ENCODE measurements at regions not wholly inside any gene's neighbourhood (a gene's known extent, or its start where the extent isn't known, plus 50 kb on each side); places are given as distances from the start of the nearest gene placed in this dataset.
"Not testable (repeated sequence)": the region's sequence is repeated elsewhere in the genome, so short reads cannot be mapped to it uniquely, and the experiment has no call there.

DNA sequence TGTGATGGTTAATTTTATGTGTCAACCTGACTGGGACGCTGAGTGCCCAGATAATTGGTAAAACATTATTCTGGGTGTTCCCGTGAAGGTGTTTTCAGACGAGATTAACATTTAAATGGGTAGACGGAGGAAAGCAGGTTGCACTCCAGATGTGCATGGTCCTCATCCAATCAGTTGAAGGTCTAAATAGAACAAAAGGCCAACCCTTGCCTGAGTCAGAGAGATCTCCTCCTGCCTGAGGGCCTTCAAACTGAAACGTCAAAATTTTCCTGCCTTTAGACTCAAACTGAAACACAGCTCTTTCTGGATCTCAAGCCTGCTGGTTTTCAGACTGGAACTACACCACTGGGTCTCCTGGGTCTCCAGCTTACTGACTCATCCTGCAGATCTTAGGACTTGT, 73.5 kb downstream of the NPIPA8 start:
- DNase-seq; intact Hi-C loops (cut with DNase I); ATAC-seq: not testable (repeated sequence)

DNA sequence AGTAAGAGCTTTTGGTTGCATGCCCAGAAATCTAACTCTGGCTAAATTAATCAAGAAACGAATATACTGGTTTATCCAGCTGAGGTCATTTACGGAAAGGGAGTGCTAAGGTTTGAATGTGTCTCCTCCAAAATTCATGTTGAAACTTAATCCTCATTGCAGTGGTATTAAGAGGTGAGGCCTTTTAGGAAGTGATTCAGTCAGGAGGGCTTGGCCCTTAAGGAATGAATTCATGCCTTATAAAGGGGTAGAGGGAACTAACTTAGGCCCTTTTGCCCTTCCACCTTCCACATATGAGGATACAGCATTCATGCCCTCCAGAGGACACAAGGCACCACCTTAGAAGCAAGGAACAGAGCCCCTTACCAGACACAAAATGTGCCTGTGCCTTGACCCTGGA, 74.7 kb downstream of the NPIPA8 start:
- DNase-seq; intact Hi-C loops (cut with DNase I); ATAC-seq: not testable (repeated sequence)

DNA sequence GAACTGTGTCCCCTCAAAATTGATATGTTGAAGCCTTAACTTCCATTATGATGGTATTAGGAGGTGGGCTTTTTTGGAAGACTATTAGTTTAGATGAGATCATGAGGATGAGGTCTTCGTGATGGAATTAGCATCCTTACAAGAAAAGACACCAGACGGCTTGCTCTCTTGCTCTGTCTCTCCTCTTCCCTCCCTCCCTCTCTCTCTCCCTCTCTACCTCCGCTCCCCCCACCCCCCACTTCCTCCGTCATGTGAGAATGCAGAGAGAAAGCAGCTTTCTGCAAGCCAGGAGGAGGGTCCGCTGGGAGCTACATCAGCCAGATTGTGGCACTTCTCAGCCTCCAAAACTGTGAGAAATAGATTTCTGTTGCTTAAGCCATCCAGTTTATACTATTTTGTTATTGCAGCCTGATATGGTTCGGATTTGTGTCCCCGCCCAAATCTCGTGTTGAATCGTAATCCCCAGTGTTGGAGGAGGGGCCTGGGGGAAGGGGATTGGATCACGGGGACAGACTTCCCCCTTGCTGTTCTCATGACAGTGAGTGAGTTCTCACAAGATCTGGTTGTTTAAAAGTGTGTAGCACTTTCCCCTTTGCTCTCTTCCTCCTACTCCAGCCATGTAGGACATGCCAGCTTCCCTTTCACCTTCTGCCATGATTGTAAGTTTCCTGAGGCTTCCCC, 76.9 kb downstream of the NPIPA8 start:
- DNase-seq; ATAC-seq; intact Hi-C loops (cut with DNase I): not testable (repeated sequence)

DNA sequence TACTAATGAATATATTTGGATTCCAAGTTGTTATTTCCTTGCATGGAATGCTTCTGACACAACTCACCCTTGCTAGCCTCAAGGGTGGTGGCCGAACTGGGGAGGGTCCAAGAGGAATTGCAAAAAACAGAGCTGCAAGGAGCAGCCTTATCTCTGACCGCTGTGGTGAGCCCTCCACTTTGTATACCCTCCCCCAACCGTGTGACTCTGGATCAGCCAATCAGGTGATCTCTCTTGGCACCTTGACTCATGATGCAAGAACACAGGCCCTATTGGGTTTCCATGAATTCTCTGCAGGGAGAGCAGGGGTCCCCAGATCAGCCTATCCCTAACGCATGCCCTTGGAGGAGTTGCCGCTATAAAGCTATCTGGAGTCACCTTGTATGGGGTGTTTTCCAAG, 83.6 kb downstream of the NPIPA8 start:
- ATAC-seq; DNase-seq; intact Hi-C loops (cut with DNase I): not testable (repeated sequence)

DNA sequence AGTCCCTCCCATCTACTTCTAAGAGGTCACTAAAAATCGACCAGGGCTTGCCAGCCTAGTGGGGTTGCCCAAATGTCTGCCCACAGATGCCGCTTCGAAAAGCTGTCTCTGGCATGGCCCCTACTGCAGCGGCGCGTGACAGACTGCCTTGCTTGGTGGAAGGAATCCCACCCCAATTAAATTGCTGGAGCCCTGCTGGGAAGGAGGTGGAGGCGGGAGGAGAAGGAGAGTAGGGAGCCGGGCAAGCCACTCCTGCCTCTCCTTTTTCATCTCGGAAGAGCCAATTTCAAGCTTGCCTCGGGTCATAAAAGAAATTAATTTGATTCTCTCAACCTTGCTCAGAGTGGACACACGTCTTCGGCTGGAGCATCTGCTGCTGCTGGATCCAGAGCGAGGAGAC, 106.0 kb downstream of the NPIPA8 start:
- DNase-seq; intact Hi-C loops (cut with DNase I); ATAC-seq: not testable (repeated sequence)

DNA sequence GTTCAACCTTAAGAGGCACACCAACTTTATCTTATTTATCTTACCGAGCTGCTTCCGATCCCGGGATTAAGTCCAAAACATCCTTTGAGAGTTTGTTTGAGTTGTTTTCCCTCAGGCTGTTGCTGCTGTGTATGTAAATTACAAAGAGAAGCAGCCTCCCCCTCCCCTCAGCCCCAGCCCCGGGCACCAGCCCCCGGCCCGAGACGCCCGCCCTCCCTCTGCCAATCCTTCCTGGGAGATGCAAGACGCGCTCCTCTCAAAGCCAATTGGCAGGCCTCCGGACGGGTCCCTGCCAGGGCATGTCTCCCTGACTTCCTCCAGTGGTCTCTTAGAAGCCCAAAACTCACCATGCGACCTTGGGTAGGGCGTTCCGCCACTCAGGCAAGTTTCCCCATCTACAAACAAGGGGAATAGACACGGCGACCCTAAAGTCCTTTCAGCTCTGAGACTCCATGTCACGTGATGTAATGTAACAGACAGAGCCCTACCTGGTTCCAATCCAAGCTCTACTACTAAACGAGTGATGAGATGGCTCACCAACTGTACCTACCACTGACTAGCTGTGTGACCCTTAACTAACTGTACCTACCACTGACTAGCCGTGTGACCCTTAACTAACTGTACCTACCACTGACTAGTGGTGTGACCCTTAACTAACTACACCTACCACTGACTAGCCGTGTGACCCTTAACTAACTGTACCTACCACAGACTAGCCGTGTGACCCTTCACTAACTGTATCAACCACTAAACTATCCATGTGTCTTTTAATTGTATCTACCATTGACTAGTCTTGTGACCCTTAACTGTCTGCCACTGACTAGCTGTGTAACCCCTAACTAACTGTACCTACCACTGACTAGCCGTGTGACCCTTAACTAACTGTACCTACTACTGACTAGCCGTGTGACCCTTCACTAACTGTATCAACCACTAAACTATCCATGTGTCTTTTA, 114.2 kb downstream of the NPIPA8 start:
- DNase-seq; intact Hi-C loops (cut with DNase I); ATAC-seq: not testable (repeated sequence)

DNA sequence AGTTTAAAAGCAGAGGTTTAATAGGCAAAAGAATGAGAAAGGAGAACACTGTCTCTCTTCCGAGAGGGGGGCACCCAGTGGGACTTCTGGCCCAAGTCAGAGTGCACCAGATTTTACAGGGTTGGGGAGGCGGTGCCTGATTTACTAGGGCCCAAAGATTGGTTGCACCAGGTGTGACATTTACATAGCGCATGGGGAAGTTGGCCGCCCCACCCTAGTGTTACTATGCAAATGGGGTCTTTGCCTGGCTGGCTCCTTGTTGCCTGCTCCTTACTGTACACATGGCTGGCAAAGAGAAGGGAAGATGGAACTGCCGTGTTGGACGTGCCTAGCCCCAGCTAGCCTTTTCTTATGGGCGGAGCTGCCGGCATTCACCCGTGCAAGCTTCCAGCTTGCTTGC, 118.8 kb downstream of the NPIPA8 start:
- ATAC-seq; DNase-seq; intact Hi-C loops (cut with DNase I): not testable (repeated sequence)

DNA sequence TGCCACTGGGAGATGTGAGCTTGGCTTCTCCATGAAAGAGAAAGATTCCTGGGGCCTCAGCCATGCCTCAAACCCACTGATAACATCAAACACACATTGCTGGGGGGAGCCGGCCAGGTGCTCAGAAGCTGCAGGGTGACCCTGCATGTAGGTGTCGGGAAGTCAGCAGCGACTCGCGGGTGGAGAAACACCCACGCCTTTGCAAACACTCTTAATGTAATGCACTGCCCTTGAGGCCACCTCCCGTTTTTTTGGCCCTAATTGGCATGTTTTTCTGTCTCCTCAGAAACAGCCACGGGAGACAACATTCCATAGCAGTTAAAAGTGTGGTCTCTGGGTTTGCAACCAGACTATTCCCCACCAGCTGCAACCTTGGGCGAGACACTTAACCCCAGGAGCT, 119.7 kb downstream of the NPIPA8 start:
- DNase-seq; ATAC-seq; intact Hi-C loops (cut with DNase I): not testable (repeated sequence)

DNA sequence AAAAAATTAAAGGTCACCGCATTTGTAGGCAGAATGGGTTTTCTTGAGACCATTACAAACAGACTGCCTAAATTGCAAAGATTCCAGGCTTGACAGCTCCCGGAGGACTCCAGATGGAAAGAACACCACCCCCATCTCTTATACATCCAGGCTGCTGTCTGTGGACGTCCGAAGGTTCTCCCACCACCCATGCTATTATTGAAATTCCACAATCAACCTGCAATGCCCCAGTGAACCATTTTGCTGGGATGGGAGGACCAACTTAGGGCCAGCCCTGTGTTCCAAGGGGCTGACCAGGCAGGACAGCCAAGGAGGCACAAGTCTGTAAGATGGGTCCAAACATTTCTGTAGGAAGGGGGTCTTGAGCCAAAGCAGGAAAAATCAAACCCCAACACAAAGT, 122.7 kb downstream of the NPIPA8 start:
- DNase-seq; intact Hi-C loops (cut with DNase I); ATAC-seq: not testable (repeated sequence)

DNA sequence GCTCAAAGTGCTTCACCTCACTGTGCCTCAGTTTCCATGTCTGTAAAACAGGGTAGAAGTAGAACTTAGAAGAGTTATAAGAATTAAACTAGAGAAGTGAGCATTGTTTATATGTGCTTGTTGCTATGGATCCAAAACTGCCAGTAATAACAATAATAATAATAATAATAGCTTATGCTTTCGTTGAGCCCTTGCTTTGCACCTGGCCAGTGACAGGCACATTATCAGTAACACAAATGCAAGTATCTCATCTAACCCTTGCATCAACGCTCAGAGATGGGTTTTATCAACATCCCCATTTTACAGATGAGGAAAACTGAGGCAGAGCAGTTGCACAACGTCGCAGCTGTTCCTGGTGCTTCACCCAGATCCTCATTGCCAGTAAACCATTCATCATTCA, 125.0 kb downstream of the NPIPA8 start:
- intact Hi-C loops (cut with DNase I); ATAC-seq: not testable (repeated sequence)

DNA sequence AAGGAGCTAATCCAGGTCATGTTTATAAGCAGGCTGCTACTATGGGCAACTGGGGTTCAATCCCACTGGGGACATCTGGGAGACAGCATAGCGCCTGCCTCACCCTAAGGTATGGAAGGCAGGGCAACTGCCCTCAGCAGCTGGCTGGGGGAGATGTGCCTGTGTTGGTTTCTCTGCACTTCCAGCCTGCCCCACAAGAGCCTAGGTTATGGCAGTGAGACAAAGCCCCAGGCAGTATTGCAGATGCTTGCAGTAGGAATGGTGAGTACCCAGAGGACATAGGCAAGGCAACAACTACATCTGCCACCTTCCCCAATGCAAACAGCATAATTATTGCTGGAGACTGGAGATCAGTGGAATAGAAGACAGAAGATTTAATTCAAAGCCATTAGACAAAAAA, 131.8 kb downstream of the NPIPA8 start:
- intact Hi-C loops (cut with DNase I); ATAC-seq; DNase-seq: not testable (repeated sequence)

More for the DNA sequence above, 125.0 kb downstream of the NPIPA8 start:
- DNase-seq, result not testable (repeated sequence)

DNA sequence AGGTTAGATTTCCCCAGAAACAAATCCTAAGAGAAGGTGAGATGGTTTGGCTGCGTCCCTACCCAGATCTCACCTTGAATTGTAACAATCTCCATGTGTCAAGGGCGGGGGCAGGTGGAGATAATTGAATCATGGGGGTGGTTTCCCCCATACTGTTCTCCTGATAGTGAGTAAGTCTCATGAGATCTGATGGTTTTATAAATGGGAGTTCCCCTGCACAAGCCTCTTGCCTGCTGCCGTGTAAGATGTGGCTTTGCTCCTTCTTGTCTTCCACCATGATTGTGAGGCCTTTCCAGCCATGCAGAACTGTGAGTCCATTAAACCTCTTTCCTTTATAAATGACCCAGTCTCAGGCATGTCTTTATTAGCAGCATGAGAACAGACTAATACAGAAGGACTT, 132.2 kb downstream of the NPIPA8 start:
- not testable (repeated sequence) for ATAC-seq, DNase-seq

DNA sequence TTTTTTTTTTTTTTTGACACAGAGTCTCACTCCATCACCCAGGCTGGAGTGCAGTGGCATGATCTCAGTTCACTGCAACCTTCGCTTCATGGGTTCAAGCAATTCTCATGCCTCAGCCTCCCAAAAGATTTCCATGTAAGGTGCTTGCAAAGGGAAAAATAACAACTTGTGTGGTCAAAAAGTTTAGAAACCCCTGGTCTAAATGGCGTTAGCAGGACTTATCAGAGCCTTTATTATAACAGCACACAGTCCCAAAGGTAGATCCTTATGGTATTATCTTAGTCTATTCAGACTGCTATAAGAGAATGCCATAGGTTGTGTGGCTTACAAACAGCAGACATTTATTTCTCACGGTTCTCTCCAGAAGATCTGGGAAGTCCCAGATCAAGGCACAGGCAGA, 135.0 kb downstream of the NPIPA8 start:
- ATAC-seq; DNase-seq; intact Hi-C loops (cut with DNase I): not testable (repeated sequence)

More for the DNA sequence above, 132.2 kb downstream of the NPIPA8 start:
- intact Hi-C loops (cut with DNase I), result not testable (repeated sequence)

DNA sequence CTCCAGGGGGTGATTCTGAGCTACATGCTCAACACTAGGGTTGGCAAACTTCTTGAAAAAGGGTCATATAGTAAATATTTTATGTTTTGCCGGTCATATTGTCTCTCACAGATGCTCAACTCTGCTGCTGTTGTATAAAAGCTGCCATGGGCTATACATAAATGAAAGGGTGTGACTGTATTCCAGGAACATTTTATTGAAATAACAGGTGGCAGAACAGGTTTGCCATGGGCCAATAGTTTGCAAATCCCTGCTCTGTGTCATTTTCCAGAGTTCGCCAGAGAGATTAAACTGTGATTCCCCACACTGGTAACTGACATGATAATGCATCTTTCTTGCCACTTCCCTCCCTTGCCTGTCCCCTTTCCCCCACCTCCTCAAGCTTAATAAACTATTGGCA, 144.1 kb downstream of the NPIPA8 start:
- DNase-seq; intact Hi-C loops (cut with DNase I); ATAC-seq: not testable (repeated sequence)

DNA sequence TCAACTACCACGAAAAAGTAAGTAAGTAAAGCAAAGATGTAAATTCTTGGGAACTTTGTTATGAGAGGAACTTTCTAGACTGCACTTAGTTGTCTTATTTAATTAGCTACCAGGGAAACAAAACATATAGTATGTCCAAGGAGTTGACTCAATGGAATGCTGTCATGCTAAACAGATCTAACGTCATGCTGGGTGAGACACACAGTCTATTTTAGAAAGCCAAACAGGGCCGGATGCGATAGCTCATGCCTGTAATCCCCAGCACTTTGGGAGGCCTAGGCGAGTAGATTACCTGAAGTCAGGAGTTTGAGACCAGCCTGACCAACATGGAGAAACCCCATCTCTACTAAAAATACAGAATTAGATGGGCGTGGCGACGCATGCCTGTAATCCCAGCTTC, 146.4 kb downstream of the NPIPA8 start:
- ATAC-seq; intact Hi-C loops (cut with DNase I); DNase-seq: not testable (repeated sequence)

DNA sequence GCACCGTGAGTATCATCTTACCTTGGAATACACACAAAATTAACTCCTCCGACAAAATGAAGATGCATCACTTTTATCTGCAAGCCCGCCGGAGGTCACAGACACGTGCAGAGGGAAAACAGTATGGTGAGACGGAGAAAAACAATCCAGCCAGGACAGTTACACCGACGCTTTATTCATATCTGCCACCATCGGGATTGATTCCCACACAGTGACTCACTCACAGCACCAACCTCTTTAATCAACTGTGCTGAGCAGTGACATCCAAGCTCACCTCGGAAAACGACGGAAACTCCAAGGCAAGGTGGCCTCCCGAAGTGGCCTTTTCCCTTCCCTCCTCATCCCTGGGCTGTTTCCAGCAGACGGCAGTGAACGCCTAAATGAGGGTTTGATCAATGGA, 151.8 kb downstream of the NPIPA8 start:
- DNase-seq; intact Hi-C loops (cut with DNase I); ATAC-seq: not testable (repeated sequence)

DNA sequence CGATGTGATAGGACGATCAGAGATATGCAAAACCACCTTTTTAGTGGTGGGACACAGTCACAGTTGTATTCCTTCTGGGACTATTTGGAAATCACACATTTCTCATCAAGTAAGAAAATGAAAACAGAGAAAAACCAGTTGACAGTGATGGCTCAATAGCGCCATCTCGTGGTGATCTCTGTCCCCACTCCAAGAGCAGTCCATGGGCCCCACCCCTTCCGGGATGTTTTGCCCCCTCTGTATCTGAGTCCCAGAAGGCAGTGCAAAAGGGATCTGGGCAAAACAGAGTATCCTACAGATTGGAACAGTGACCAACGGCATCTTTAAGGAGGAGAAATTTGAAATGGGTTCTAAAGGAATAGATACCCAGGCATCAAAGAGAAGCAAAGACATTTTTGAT, 155.5 kb downstream of the NPIPA8 start:
- ATAC-seq; intact Hi-C loops (cut with DNase I); DNase-seq: not testable (repeated sequence)

DNA sequence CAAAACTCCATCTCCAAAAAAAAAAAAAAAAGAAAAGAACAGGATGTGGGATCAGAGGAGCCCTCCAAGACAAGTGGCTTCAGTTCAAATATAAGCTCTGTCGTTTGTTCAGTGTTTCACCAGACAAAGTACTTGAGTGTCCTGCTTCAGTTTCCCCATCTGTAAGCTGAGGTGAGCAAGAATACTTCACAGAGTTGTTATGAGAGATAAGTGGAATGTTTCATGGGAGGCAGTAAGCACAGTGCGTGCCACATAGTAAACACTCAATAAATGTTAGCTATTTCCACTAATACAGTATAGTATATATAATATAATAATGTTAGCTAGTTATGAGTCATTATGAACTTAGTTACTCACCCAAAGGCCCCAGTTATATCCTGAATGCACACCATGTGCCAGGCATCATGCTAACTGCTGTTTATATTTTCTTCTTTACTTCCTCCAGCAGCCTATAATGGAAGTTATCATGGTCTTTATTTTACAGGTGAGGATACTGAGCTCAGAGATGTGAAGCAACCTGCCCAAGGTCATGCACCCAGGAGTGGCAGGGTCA, 162.5 kb downstream of the NPIPA8 start:
- DNase-seq; intact Hi-C loops (cut with DNase I); ATAC-seq: not testable (repeated sequence)

DNA sequence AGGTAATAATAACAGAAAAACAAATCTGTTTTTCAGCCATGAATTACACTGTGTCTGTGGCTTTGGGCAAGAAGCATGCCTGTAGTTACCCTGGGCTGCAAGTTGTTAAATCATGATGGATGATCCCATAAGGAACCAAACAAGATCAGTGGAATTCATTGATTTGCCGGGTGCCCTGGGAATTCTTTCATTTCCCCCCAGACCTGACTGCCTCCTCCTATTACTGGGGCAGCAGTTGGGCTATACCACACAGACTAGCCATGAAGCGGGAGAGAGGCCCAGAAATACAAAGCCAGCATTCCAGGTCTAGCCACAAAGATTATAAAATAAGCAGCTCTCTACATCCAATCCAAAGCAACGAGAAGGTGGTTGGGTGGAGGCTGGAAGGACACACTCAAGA, 174.2 kb downstream of the NPIPA8 start:
- intact Hi-C loops (cut with DNase I); ATAC-seq; DNase-seq: not testable (repeated sequence)

Data from left cardiac atrium (tissue), 4 donors.